ENCODE measurements at regions not wholly inside any gene's neighbourhood (a gene's known extent, or its start where the extent isn't known, plus 50 kb on each side); places are given as distances from the start of the nearest gene placed in this dataset.

DNA sequence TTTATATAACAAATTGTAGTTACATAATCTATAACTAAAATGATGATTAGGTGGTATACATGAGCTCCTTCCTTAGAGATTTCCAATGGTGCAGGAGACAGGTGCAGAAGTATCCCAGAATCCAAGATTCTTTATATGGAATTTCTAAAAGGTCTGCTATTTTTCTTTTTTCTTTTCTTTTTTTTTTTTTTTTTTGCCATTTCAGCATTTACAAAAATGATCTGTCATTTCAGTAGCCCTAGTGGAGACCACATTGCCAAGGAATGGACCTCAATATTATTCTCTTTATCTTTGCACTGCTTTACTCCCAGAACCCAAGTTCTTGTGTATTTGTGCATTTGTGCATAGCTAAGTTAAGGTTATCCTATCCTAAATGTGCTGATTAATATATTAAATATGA is 61.7 kb downstream of the MRPS30 start:
- DNase-seq (ENCODE audit: low spot score), result no peak
- no peak for ATAC-seq
- H3K27me3 ChIP-seq (ENCODE audit: control insufficient read depth in 1 of 2, insufficient read depth in 2 of 2, low read length in 2 of 2), result no peaks in the 10 kb centered on the region
- H3K4me1 ChIP-seq (ENCODE audit: insufficient read depth, low read length), result no peaks in the 10 kb centered on the region
- H3K4me3 ChIP-seq (replicated peaks in 1 of 3; ENCODE audit: insufficient read depth in 1 of 3, low read depth in 2 of 3, low read length in 3 of 3), result no peak overlapping the region
- H2AFZ ChIP-seq (ENCODE audit: low read length), result no peak overlapping the region
- H3K4me2 ChIP-seq (ENCODE audit: low read depth, low read length), result no peak overlapping the region
- H3K27ac ChIP-seq (ENCODE audit: extremely low read length, insufficient read depth, low read length), result no peak overlapping the region
- no peaks in the 10 kb centered on the region for H3K9me3 ChIP-seq (ENCODE audit: low read length)
- no peaks in the 10 kb centered on the region for H4K20me1 ChIP-seq (ENCODE audit: insufficient read depth, low read length)
- ChIA-PET CTCF (ENCODE audit: low intra/inter-chr PET ratio, low total read pairs) (no interaction called here), POLR2A (no interaction called here)
- no TSS peak for BruUV-seq (replicated peaks)
- in situ Hi-C loops (cut with HindIII; ENCODE audit: extremely low pct_ligation_motif_present, low pct_unique_long_range_greater_than_20kb), result no loop called here
- TF ChIP-seq MAFF (IDR thresholded peaks at IDR 0.05; ENCODE audit: low read depth, low read length) (peak; percentile 51), MAFK (conservative IDR thresholded peaks at IDR 0.05 in 1 of 2, IDR thresholded peaks at IDR 0.05 in 1 of 2; ENCODE audit: low read length in 2 of 2) (peak; percentile 51 to 64; a peak in 2 of 4 replicates), ZSCAN30 (CRISPR knock-in tag; IDR thresholded peaks at IDR 0.05) (no peak)
- intact Hi-C loops (cut with micrococcal nuclease; ENCODE audit: unreplicated experiment), result no loop called here
- no peak overlapping the region for H3K9ac ChIP-seq (ENCODE audit: insufficient read depth, low read depth, low read length)
- H3K36me3 ChIP-seq (replicated peaks in 1 of 2; ENCODE audit: control insufficient read depth in 1 of 2, insufficient read depth in 2 of 2, low read length in 2 of 2), result no peaks in the 10 kb centered on the region
- FAIRE-seq, result no peak
- H3K79me2 ChIP-seq (ENCODE audit: insufficient read depth, low read length), result no peaks in the 10 kb centered on the region

GRCh38 chr5:44871401-44871800 is 62.7 kb downstream of the MRPS30 start:
- in situ Hi-C loops (cut with HindIII; ENCODE audit: extremely low pct_ligation_motif_present, low pct_unique_long_range_greater_than_20kb) (no loop called here), intact Hi-C loops (cut with micrococcal nuclease; ENCODE audit: unreplicated experiment) (no loop called here)
- no peaks in the 10 kb centered on the region for H3K27me3 ChIP-seq (ENCODE audit: control insufficient read depth in 1 of 2, insufficient read depth in 2 of 2, low read length in 2 of 2)
- ATAC-seq (no peak), DNase-seq (ENCODE audit: low spot score) (no peak), FAIRE-seq (no peak)
- no peaks in the 10 kb centered on the region for H3K79me2 ChIP-seq (ENCODE audit: insufficient read depth, low read length)
- 0% methylated on average over 1 of the region's 2 CpGs for WGBS (ENCODE audit: low lambda C conversion rate)
- H4K20me1 ChIP-seq (ENCODE audit: insufficient read depth, low read length), result no peaks in the 10 kb centered on the region
- H3K9ac ChIP-seq (ENCODE audit: insufficient read depth, low read depth, low read length), result no peak overlapping the region
- no TSS peak for BruUV-seq (replicated peaks)
- H3K9me3 ChIP-seq (ENCODE audit: low read length), result no peaks in the 10 kb centered on the region
- H3K4me2 ChIP-seq (ENCODE audit: low read depth, low read length), result no peak overlapping the region
- no peak overlapping the region for H3K27ac ChIP-seq (ENCODE audit: extremely low read length, insufficient read depth, low read length)
- TF ChIP-seq ATF7-NPFF (CRISPR knock-in tag; IDR thresholded peaks at IDR 0.05; ENCODE audit: low read depth) (no peak), SKI (IDR thresholded peaks at IDR 0.05; ENCODE audit: partially characterized antibody) (no peak), IRF1 (CRISPR knock-in tag; IDR thresholded peaks at IDR 0.05; ENCODE audit: low read depth) (no peak), TBX3 (IDR thresholded peaks at IDR 0.05; ENCODE audit: borderline replicate concordance) (no peak), NRL (CRISPR knock-in tag; IDR thresholded peaks at IDR 0.05; ENCODE audit: borderline replicate concordance) (no peak), ZMAT5 (CRISPR knock-in tag; IDR thresholded peaks at IDR 0.05; ENCODE audit: borderline replicate concordance, low read depth) (no peak), NCOA2 (CRISPR knock-in tag; IDR thresholded peaks at IDR 0.05) (no peak), NONO (IDR thresholded peaks at IDR 0.05) (no peak), NONO (CRISPR knock-in tag; conservative IDR thresholded peaks at IDR 0.05) (no peak)
- TF ChIP-seq, protein P1, sequence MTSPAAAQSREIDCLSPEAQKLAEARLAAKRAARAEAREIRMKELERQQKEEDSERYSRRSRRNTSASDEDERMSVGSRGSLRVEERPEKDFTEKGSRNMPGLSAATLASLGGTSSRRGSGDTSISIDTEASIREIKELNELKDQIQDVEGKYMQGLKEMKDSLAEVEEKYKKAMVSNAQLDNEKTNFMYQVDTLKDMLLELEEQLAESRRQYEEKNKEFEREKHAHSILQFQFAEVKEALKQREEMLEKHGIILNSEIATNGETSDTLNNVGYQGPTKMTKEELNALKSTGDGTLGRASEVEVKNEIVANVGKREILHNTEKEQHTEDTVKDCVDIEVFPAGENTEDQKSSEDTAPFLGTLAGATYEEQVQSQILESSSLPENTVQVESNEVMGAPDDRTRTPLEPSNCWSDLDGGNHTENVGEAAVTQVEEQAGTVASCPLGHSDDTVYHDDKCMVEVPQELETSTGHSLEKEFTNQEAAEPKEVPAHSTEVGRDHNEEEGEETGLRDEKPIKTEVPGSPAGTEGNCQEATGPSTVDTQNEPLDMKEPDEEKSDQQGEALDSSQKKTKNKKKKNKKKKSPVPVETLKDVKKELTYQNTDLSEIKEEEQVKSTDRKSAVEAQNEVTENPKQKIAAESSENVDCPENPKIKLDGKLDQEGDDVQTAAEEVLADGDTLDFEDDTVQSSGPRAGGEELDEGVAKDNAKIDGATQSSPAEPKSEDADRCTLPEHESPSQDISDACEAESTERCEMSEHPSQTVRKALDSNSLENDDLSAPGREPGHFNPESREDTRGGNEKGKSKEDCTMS (CRISPR knock-in tag; conservative IDR thresholded peaks at IDR 0.05), result no peak
- H3K36me3 ChIP-seq (replicated peaks in 1 of 2; ENCODE audit: control insufficient read depth in 1 of 2, insufficient read depth in 2 of 2, low read length in 2 of 2), result no peaks in the 10 kb centered on the region
- POLR2A ChIA-PET, result no interaction called here
- no peak overlapping the region for H2AFZ ChIP-seq (ENCODE audit: low read length)
- H3K4me1 ChIP-seq (ENCODE audit: insufficient read depth, low read length), result no peaks in the 10 kb centered on the region
- CTCF ChIA-PET (ENCODE audit: low intra/inter-chr PET ratio, low total read pairs), result no interaction called here
- H3K4me3 ChIP-seq (replicated peaks in 1 of 3; ENCODE audit: insufficient read depth in 1 of 3, low read depth in 2 of 3, low read length in 3 of 3), result no peak overlapping the region
